Cardiac fibroblast (primary cell): ENCODE measurements at regions not wholly inside any gene's neighbourhood (a gene's known extent, or its start where the extent isn't known, plus 50 kb on each side); places are given as distances from the start of the nearest gene placed in this dataset.

Experiments used
- DNase-seq, 2 donors: peaks; one replicate each; pipeline versions ENCODE4 v3.0.0 to v3.0.0-alpha.2; 2010; ENCODE audit warnings: low read depth in 2 of 2
- H3K4me3 ChIP-seq, 2 donors: replicated peaks in 1 of 2; 1 replicate in 1 of 2; 2 replicates in 1 of 2; pipeline ENCODE4 v1.5.1; 2011; ENCODE audit warnings: low read depth in 2 of 2, low read length in 2 of 2, mild to moderate bottlenecking in 2 of 2, moderate library complexity in 1 of 2
- CTCF ChIP-seq: IDR thresholded peaks from one replicate; pipeline ENCODE4 v1.5.1; 2011; ENCODE audit warnings: low read depth, mild to moderate bottlenecking, low read length, inconsistent platforms

GRCh38 chr20:60591172-60591799 lies 633.1 kb downstream of the CDH26 start:
- DNase-seq = no peak
- no peak for TF ChIP-seq CTCF
- H3K4me3 ChIP-seq = no peak overlapping the region

- TF ChIP-seq CTCF = no peak
- no peak for DNase-seq
- H3K4me3 ChIP-seq = no peak overlapping the region
Observed at GRCh38 chr20:60598528-60598927, 640.3 kb downstream of the CDH26 start.

- TF ChIP-seq CTCF = no peak
- no peak overlapping the region for H3K4me3 ChIP-seq
- DNase-seq = no peak
Observed at GRCh38 chr20:60599381-60599780, 641.2 kb downstream of the CDH26 start.

- no peak for TF ChIP-seq CTCF
- DNase-seq = no peak
- no peak overlapping the region for H3K4me3 ChIP-seq
Observed at GRCh38 chr20:60600036-60600435, 641.8 kb downstream of the CDH26 start.

GRCh38 chr20:60624066-60624465 lies 628.0 kb upstream of the CDH4 start:
- no peak overlapping the region for H3K4me3 ChIP-seq
- TF ChIP-seq CTCF = no peak
- DNase-seq = no peak

DNA sequence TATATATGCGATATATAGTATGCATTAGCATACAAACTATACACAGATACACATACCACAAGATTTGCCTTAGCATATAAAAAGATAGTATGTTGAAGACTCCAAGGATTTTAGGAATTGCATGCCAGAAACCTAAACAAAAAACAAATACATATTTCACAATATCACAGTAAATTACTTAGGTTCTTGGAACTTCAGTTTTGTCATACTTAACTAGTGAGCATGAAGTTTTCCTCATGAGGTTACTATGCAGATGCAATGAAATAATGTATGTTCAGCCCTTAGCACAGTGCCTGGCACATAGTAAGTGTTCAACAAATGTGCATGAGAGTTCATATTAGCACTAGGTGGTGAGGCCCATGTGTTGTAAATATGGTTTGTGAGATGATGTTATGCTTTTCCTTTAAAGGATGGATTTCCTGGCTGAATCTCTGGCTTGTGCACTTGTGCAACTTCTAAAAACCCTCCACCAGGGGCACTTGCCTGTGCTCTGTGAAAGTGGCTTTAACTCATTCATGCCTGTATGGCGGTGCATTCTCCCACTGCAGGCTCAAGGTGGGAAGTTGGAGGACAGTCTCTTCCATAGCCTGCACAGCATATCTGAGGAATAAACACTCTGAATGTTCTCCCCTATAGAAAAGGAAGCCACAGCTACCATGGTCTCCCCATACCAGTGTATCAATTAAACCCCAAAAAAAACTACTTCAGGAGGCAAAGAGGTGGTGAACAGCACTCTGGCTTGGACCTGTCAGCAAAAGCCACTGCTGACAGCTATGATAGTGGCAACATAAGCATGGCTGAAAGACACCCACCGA lies 624.1 kb upstream of the CDH4 start:
- no peak overlapping the region for H3K4me3 ChIP-seq
- TF ChIP-seq CTCF = no peak
- no peak for DNase-seq
